Lower leg skin (tissue), 3 donors: ENCODE measurements at regions not wholly inside any gene's neighbourhood (a gene's known extent, or its start where the extent isn't known, plus 50 kb on each side); places are given as distances from the start of the nearest gene placed in this dataset.

Experiments
- POLR2A ChIP-seq, 2 donors: fragments of 450-650 bp; IDR thresholded peaks; one replicate each; pipeline ENCODE4 v1.6.1; 2016 to 2017; ENCODE audit warnings: antibody characterized with exemption in 2 of 2, mild to moderate bottlenecking in 1 of 2, moderate library complexity in 1 of 2
- TF ChIP-seq, protein P1 (sequence below), 3 donors: fragments of 450-650 bp; IDR thresholded peaks; one replicate each; pipeline ENCODE4 v1.5.1; 2016; ENCODE audit warnings: antibody characterized with exemption in 3 of 3, mild to moderate bottlenecking in 3 of 3, moderate library complexity in 2 of 3

DNA sequence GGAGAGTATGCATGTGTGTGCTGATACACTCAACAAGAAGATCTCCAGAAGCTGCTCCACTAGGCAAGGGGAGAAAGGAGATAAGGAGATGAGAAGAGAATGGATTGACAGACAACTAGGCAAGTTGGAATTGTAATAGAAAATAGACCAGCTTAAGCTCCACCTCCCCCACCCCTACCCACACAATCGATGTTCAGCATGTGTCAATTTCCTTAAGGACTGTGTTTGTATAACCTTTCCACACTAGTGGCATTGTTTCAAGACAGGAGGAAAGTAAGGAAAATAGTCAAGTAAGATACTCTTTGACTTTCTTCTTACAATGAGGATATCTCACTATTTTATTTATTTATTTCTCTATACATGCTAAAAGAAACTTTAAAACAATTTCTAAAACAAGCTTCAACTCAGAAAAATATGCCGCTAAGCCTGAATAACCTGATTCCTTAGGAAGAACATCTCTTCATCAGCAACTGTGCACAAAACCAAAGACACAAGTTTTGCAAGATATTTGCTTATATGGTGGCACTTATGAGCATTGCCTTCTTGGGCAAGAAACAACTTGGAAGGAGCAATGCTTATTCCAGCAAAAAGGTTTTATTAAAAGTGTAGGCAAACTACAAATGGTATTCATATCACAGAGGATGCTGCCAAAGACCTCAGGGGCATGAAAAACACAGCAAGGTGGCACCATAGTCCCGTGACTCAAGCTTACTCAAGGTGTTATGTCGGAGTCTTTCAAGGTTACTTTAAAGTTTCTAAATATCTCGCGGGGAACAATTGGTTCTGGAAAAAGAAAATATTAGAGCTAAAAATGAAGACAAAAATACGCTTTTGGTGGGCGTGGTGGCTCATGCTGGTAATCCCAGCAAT lies 249.1 kb downstream of the COL12A1 start:
- TF ChIP-seq POLR2A (IDR thresholded peaks at IDR 0.05) = no peak
- TF ChIP-seq, protein P1, sequence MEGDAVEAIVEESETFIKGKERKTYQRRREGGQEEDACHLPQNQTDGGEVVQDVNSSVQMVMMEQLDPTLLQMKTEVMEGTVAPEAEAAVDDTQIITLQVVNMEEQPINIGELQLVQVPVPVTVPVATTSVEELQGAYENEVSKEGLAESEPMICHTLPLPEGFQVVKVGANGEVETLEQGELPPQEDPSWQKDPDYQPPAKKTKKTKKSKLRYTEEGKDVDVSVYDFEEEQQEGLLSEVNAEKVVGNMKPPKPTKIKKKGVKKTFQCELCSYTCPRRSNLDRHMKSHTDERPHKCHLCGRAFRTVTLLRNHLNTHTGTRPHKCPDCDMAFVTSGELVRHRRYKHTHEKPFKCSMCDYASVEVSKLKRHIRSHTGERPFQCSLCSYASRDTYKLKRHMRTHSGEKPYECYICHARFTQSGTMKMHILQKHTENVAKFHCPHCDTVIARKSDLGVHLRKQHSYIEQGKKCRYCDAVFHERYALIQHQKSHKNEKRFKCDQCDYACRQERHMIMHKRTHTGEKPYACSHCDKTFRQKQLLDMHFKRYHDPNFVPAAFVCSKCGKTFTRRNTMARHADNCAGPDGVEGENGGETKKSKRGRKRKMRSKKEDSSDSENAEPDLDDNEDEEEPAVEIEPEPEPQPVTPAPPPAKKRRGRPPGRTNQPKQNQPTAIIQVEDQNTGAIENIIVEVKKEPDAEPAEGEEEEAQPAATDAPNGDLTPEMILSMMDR (IDR thresholded peaks at IDR 0.05) = no peak
